ENCODE measurements at regions not wholly inside any gene's neighbourhood (a gene's known extent, or its start where the extent isn't known, plus 50 kb on each side); places are given as distances from the start of the nearest gene placed in this dataset.

DNA sequence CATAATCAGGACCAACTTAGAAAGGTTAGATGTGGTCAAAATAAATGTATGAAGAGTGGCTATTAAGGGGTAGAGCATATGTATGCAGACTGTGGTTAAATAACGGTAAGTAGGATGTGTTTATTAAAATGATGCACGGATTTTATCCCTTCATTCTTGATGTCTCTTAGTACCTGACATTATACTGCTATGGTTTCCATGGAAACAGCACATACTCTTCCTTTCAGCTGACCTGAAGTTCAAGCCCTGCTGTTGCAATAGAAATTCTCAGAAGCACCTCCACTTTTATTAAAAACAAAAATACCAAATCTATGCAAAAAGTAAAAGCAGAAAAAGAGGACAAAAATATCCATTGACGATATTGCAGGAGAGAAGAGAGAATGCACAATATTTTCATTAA is 381.4 kb downstream of the RWDD3 start:
- CTCF ChIA-PET (ENCODE audit: low intra/inter-chr PET ratio) = no interaction called here
- Histone ChIP-seq H3K4me3 (no peak overlapping the region), H3K9me3 (replicated peaks; ENCODE audit: control insufficient read depth, insufficient read depth, low read depth, low read length) (no peaks in the 10 kb centered on the region), H4K20me1 (replicated peaks; ENCODE audit: control insufficient read depth, insufficient read depth, low read length) (no peaks in the 10 kb centered on the region), H2AFZ (ENCODE audit: low read depth, low read length) (no peak overlapping the region), H3K4me2 (ENCODE audit: insufficient read depth, low read length) (no peak overlapping the region), H3K9me1 (ENCODE audit: control insufficient read depth, insufficient read depth, low read length) (no peaks in the 10 kb centered on the region), H3K36me3 (ENCODE audit: control insufficient read depth, insufficient read depth, low read length) (no peaks in the 10 kb centered on the region), H3K9ac (ENCODE audit: insufficient read depth in 1 of 2, low read depth in 2 of 2, low read length in 2 of 2) (no peak overlapping the region), H3K27ac (ENCODE audit: extremely low read depth, low read depth, low read length) (no peak overlapping the region), H3K79me2 (ENCODE audit: control insufficient read depth, insufficient read depth, low read length) (no peaks in the 10 kb centered on the region), H3K27me3 (ENCODE audit: control insufficient read depth in 2 of 2, insufficient read depth in 2 of 2, low read length in 2 of 2) (no peaks in the 10 kb centered on the region), H3K4me1 (replicated peaks in 1 of 2; ENCODE audit: control insufficient read depth in 2 of 2, insufficient read depth in 2 of 2, low read length in 2 of 2) (no peaks in the 10 kb centered on the region)
- TF ChIP-seq RFX1 (IDR thresholded peaks at IDR 0.05) = peak; percentile 28
- TF ChIP-seq, protein P1, sequence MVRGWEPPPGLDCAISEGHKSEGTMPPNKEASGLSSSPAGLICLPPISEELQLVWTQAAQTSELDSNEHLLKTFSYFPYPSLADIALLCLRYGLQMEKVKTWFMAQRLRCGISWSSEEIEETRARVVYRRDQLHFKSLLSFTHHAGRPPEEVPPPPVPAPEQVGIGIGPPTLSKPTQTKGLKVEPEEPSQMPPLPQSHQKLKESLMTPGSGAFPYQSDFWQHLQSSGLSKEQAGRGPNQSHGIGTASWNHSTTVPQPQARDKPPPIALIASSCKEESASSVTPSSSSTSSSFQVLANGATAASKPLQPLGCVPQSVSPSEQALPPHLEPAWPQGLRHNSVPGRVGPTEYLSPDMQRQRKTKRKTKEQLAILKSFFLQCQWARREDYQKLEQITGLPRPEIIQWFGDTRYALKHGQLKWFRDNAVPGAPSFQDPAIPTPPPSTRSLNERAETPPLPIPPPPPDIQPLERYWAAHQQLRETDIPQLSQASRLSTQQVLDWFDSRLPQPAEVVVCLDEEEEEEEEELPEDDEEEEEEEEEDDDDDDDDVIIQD (CRISPR knock-in tag; IDR thresholded peaks at IDR 0.05) = no peak
- no peak for DNase-seq (ENCODE audit: extremely low read depth in 1 of 4, low spot score in 3 of 4)
- no TSS peak for BruUV-seq (replicated peaks)
- POLR2A ChIA-PET = no interaction called here
- no peak for ATAC-seq
- intact Hi-C loops (cut with micrococcal nuclease) (no loop called here), in situ Hi-C loops (cut with MboI) (no loop called here)
- WGBS (ENCODE audit: insufficient coverage, low coverage, missing lambda C conversion rate) = 0% methylated on average over 3 of the region's 3 CpGs
- FAIRE-seq = no peak

DNA sequence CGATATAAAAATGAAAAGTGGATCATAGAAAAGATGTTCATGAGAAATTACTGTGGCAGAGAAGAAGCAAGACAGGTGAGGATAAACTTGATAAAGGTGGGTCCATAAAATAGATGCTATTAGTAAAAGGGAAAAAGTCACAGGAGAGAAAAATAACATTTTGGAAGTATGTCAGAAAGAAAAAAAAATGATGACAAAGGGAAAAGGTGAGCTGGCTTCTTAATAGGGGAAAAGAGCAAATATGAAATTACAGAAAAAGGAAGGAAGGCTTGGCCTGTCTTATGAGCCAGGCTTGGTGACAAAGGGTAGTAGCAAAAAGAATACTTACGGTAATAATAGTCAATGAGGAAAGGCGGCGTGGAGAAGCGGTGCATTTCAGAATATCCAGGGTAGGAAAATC is 386.1 kb downstream of the RWDD3 start:
- CTCF ChIA-PET (ENCODE audit: low intra/inter-chr PET ratio) = no interaction called here
- H3K4me2 ChIP-seq (ENCODE audit: insufficient read depth, low read length) = no peak overlapping the region
- H4K20me1 ChIP-seq (replicated peaks; ENCODE audit: control insufficient read depth, insufficient read depth, low read length) = no peaks in the 10 kb centered on the region
- TF ChIP-seq ZSCAN29 (IDR thresholded peaks at IDR 0.05) = no peak
- TF ChIP-seq ZNF316 (IDR thresholded peaks at IDR 0.05) = peak; percentile 52
- no peak overlapping the region for H3K4me3 ChIP-seq
- H3K4me1 ChIP-seq (replicated peaks in 1 of 2; ENCODE audit: control insufficient read depth in 2 of 2, insufficient read depth in 2 of 2, low read length in 2 of 2) = no peaks in the 10 kb centered on the region
- in situ Hi-C loops (cut with MboI) (no loop called here), intact Hi-C loops (cut with micrococcal nuclease) (no loop called here)
- H3K9ac ChIP-seq (ENCODE audit: insufficient read depth in 1 of 2, low read depth in 2 of 2, low read length in 2 of 2) = no peak overlapping the region
- 4% methylated on average over 5 of the region's 5 CpGs for WGBS (ENCODE audit: insufficient coverage, low coverage, missing lambda C conversion rate)
- no peaks in the 10 kb centered on the region for H3K9me3 ChIP-seq (replicated peaks; ENCODE audit: control insufficient read depth, insufficient read depth, low read depth, low read length)
- no peak overlapping the region for H2AFZ ChIP-seq (ENCODE audit: low read depth, low read length)
- POLR2A ChIA-PET = no interaction called here
- H3K36me3 ChIP-seq (ENCODE audit: control insufficient read depth, insufficient read depth, low read length) = no peaks in the 10 kb centered on the region
- H3K27ac ChIP-seq (ENCODE audit: extremely low read depth, low read depth, low read length) = no peak overlapping the region
- no TSS peak for BruUV-seq (replicated peaks)
- H3K79me2 ChIP-seq (ENCODE audit: control insufficient read depth, insufficient read depth, low read length) = no peaks in the 10 kb centered on the region
- H3K27me3 ChIP-seq (ENCODE audit: control insufficient read depth in 2 of 2, insufficient read depth in 2 of 2, low read length in 2 of 2) = no peaks in the 10 kb centered on the region
- ATAC-seq (no peak), DNase-seq (ENCODE audit: extremely low read depth in 1 of 4, low spot score in 3 of 4) (no peak), FAIRE-seq (no peak)
- H3K9me1 ChIP-seq (ENCODE audit: control insufficient read depth, insufficient read depth, low read length) = no peaks in the 10 kb centered on the region
